T47D (cell line): ENCODE measurements at regions not wholly inside any gene's neighbourhood (a gene's known extent, or its start where the extent isn't known, plus 50 kb on each side); places are given as distances from the start of the nearest gene placed in this dataset.

Experiments
- DNase-seq, 2 experiments: peaks; one replicate each; pipeline versions ENCODE4 v3.0.0 to v3.0.0-alpha.2; 2011 to 2012; ENCODE audit warnings: low read depth in 1 of 2, low spot score in 1 of 2
- JUND ChIP-seq: IDR thresholded peaks from 2 replicates; pipeline ENCODE4 v1.6.1; 2012; ENCODE audit warnings: low read depth
- in situ Hi-C: cut with HindIII; loops from 2 replicates; pipeline ENCODE4 v1.10.0; 2016; ENCODE audit warnings: low sequenced_read_pairs, low pct_unique_long_range_greater_than_20kb

- DNase-seq = no peak
- no peak for TF ChIP-seq JUND
- in situ Hi-C loops = no loop called here
Measured at GRCh38 chr6:138550346-138550767, 51.1 kb upstream of the NHSL1 start.

GRCh38 chr6:138554146-138554545 is 54.9 kb upstream of the NHSL1 start:
- in situ Hi-C loops = no loop called here
- no peak for DNase-seq
- TF ChIP-seq JUND = no peak

GRCh38 chr6:138555421-138555988 is 56.2 kb upstream of the NHSL1 start:
- TF ChIP-seq JUND = no peak
- in situ Hi-C loops = no loop called here
- DNase-seq = no peak

GRCh38 chr6:138557147-138557546 is 57.9 kb upstream of the NHSL1 start:
- no peak for DNase-seq
- no peak for TF ChIP-seq JUND
- in situ Hi-C loops = no loop called here

- no peak for DNase-seq
- in situ Hi-C loops = no loop called here
- TF ChIP-seq JUND = no peak
Measured at GRCh38 chr6:138559143-138559542, 59.8 kb upstream of the NHSL1 start.

GRCh38 chr6:138560130-138560860 is 61.0 kb upstream of the NHSL1 start:
- in situ Hi-C loops = no loop called here
- TF ChIP-seq JUND = no peak
- no peak for DNase-seq

- in situ Hi-C loops = no loop called here
- no peak for DNase-seq
- TF ChIP-seq JUND = no peak
Measured at GRCh38 chr6:138562691-138563090, 63.4 kb upstream of the NHSL1 start.

- TF ChIP-seq JUND = no peak
- DNase-seq = no peak
- in situ Hi-C loops = no loop called here
Measured at GRCh38 chr6:138563231-138563630, 63.9 kb upstream of the NHSL1 start.

GRCh38 chr6:138563650-138564049 is 64.4 kb upstream of the NHSL1 start:
- no peak for TF ChIP-seq JUND
- in situ Hi-C loops = no loop called here

GRCh38 chr6:138564170-138564721 is 65.0 kb upstream of the NHSL1 start:
- TF ChIP-seq JUND = no peak
- in situ Hi-C loops = no loop called here
- no peak for DNase-seq

More at GRCh38 chr6:138563650-138564049, 64.4 kb upstream of the NHSL1 start:
- DNase-seq = no peak

- TF ChIP-seq JUND = no peak
Measured at GRCh38 chr6:138567052-138567451, 67.8 kb upstream of the NHSL1 start.

GRCh38 chr6:138568997-138569396 is 69.7 kb upstream of the NHSL1 start:
- no peak for TF ChIP-seq JUND
- DNase-seq = no peak
- in situ Hi-C loops = no loop called here

More at GRCh38 chr6:138567052-138567451, 67.8 kb upstream of the NHSL1 start:
- in situ Hi-C loops = no loop called here
- DNase-seq = no peak

- TF ChIP-seq JUND = no peak
- no peak for DNase-seq
- in situ Hi-C loops = no loop called here
Measured at GRCh38 chr6:138569554-138569953, 70.3 kb upstream of the NHSL1 start.
